Eye (tissue), 1 donor: ENCODE measurements at regions not wholly inside any gene's neighbourhood (a gene's known extent, or its start where the extent isn't known, plus 50 kb on each side); places are given as distances from the start of the nearest gene placed in this dataset.
"Not testable (repeated sequence)": the region's sequence is repeated elsewhere in the genome, so short reads cannot be mapped to it uniquely, and the experiment has no call there.

Experiments used
- DNase-seq: peaks from one replicate; pipeline ENCODE4 v3.0.0-alpha.2; 2015

DNA sequence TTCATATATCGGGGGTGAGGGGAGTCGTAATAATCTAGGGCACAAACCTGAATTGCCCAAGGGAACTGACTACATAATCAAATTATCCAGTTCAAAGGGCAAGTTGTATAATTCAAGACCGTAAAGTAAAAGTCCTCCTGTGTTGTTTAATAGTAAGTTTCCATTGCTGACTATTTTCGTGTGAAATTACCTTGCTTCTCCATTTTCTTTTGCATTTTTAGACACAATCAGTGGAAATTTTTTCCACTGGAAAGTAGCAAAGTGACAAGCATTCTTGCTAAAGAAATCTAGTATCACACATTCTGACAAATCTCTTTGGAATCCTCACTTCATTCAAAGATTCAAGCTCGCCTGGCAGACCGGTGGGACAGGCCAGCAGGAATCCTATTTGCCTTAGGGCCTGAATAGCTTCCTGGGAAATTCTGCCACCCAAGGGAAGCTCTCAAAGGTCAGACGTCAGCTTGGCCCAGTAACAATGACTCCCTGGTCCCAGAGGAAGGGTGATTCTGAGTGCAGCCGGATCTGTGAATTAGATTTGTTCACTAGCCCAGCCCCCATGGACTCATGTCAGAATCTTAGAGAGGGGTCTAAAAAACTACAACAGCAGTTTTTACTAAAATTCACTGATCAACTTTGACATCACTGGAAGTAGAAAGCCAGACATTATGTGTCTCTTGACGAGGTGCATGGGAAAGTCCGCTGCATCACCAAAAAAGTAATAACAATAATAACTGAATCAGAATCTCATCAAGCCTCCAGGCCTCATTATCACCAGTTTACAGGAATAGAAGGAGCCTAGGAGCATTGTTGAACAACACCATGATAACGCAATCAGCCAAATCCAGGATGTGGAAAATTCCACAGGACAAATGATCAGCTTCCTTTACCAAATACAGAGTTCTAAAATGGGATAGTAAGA lies 161.0 kb downstream of the SKIDA1 start:
- peak; percentile 78 for DNase-seq

GRCh38 chr10:21363731-21364104 lies 161.8 kb downstream of the SKIDA1 start:
- DNase-seq, result no peak

DNA sequence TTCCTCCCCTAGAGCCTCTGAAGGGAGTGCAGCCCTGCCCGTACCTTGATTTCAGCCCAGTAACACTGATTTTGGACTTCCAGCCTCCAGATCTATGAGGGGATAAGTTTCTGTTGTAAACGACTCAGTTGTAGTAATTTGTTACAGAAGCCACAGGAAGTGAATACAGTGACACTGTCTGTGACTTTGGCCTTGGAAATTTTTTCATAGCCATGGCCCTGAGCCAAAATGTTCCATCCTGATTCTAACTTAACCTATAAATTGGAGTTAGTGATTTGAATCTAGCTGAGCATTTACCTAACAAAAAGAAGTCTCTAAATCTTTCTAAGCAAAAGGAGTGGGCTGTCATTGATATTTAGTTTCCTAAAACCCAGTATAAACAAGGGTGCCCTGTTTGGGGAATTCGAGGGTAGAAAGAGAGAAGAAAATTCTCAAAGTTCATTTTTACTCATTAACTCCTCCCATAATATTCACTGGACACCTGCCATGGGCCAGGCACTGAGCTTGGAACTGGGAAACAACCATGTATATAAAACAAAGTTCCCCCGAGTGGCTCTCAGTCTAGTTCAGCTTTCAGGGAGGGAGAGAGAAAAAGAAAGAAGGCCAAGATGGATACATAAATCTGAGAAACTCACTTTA lies 162.3 kb downstream of the SKIDA1 start:
- no peak for DNase-seq

DNA sequence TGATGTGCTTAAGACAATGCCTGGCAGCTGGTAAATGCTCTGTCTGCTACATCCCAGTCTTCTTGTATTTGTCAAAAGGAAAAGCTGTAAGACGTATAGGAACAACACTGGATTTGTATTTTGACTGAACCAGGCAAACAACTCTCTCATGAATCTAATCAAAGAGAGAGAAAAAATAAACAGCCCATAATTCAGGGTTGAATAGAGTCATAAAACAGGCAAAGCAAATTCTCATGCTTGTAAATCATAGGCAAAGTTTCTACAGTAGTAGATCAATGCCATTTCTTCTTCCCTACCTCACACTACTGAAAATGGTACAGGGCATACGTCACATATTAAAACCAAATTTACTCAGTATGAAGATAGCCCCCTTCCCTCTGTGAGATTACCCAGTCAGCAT lies 166.3 kb downstream of the SKIDA1 start:
- no peak for DNase-seq

- peak; percentile 13 for DNase-seq
Measured at GRCh38 chr10:21355591-21356011, 169.9 kb downstream of the SKIDA1 start.

- DNase-seq, result no peak
Measured at GRCh38 chr10:21352886-21353285, 172.6 kb downstream of the SKIDA1 start.

DNA sequence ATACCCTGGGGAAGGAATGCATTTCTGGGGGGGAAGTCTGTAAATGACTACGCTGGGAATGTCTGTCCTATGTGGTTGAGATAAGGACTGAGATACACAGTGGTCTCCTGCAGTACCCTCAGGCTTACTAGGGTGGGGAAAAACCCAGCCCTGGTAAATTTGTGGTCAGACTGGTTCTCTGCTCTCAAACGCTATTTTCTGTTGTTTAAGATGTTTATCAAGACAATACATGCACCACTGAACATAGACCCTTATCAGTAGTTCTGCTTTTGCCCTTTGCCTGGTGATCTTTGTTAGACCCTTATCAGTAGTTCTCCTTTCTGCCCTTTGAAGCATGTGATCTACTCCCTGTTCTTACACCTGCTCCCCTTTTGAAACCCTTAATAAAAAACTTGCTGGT lies 173.9 kb downstream of the SKIDA1 start:
- not testable (repeated sequence) for DNase-seq

GRCh38 chr10:21349912-21350286 lies 175.6 kb downstream of the SKIDA1 start:
- no peak for DNase-seq

GRCh38 chr10:21347785-21348170 lies 177.7 kb downstream of the SKIDA1 start:
- DNase-seq, result no peak

- no peak for DNase-seq
Measured at GRCh38 chr10:21347043-21347784, 178.3 kb downstream of the SKIDA1 start.

- no peak for DNase-seq
Measured at GRCh38 chr10:21343087-21343486, 182.4 kb downstream of the SKIDA1 start.

DNA sequence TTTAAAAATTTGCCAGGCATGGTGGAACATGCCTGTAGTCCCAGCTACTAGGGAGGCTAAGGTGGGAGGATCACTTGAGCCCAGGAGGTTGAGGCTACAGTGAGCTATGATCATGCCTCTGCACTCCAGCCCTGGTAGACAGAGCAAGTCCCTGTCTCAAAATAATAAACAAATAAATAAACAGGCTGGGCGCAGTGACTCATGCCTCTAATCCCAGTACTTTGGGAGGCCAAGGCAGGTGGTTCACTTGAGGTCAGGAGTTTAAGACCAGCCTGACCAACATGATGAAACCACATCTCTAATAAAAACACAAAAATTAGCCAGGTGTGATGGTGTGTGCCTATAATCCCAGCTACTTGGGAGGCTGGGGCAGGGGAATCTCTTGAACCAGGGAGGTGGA lies 183.0 kb downstream of the SKIDA1 start:
- DNase-seq, result not testable (repeated sequence)

DNA sequence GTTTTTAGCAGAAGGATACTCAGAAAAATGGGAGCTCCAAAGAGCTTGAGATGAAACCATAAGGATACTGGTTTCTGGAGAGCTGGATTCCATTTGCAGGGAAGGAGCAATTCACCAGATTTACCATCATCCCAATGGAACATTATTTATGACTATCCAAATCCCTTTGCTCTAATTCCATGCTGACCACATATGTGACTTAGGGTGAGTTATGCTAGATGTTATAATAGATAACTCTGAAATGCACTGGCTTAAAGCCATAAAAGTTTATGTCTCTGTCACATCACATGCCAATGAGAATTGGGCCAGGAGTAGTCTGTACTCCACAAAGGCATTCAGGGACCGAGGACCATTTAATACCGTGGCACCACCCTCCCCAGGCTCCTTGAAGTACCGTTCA lies 185.2 kb downstream of the SKIDA1 start:
- DNase-seq, result no peak

- DNase-seq, result no peak
Measured at GRCh38 chr10:21337171-21337792, 188.2 kb downstream of the SKIDA1 start.

DNA sequence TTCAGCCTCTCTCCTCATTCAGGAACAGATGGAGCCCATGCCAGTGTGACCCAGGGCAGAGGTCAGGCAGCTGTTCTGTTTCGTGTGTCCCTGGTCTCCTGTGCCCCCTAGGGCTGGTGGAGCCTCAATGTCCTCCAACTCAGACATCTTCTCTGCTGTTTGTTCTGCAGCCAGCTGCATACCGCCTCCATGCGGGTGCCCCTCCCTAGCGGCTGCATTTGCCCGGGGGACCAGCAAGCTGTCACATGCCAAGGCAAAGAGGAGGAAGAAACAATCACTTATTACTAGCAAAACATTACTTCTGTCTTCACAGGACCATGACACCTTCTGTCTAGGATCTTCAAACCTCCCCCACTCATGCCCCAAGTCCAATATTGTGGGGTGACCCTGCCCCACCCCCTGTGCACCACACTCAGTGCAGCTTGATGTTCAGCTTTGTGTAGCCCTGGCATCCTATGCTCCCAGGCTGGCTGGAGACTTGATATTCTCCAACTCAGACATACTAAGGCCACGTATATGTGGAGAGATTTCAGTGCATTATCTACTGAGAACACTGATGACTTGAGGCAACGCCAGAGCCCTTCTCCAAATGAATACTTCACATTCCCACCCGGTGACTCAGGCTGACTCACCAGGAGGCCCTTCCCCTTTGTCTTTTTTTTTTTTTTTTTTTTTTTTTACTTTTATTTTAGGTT lies 188.9 kb downstream of the SKIDA1 start:
- DNase-seq, result peak; percentile 47

GRCh38 chr10:21334891-21335696 lies 190.4 kb downstream of the SKIDA1 start:
- no peak for DNase-seq

DNA sequence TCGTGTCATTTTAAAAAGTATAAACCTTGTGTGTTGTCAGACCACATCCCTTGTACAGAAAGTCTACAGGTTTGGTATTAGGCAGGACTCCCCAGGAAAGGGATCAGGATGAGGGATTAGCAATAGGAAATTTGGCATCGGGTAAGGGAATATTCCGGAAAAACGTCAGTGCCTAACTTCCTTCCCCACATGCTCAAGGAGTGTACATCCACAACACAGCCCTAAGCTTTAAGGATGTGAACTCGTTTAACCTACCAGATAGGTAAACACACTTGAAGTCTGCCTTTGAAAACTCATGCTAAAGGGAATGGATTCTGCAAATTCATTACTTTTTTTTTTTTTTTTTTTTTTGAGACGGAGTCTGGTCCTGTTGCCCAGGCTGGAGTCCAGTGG lies 194.9 kb downstream of the SKIDA1 start:
- DNase-seq, result no peak

GRCh38 chr10:21329995-21330627 lies 195.4 kb downstream of the SKIDA1 start:
- DNase-seq, result peak; percentile 12

- peak; percentile 9 for DNase-seq
Measured at GRCh38 chr10:21327289-21327993, 198.0 kb downstream of the SKIDA1 start.

DNA sequence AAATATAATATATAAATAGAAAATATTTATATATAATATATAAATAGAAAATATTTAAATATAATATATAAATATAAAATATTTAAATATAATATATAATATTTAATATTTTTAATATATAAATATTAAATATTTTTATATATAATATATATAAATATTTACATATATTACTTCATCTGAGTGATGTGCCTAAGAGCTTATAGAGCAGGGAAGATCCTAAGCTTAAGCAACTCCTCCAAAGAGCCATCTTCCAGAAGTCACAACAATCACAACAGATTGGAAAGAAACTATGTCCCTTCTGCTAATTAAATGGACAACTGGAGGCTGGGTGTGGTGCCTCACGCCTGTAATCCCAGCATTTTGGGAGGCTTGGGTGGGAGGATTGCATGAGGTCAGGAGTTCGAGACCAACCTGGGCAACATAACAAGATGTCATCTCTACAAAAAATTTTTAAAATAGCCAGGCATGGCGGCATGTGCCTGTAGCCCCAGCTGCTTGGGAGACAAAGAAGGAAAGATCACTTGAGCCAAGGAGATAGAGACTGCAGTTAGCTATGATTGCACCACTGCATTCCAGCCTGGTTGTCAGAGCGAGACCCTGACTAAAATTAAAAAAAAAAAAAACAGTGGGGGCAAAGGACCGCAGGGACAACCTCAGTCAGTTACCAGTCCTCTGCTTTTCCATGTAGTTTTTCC lies 198.7 kb downstream of the SKIDA1 start:
- peak; percentile 63 for DNase-seq
